ENCODE measurements at regions not wholly inside any gene's neighbourhood (a gene's known extent, or its start where the extent isn't known, plus 50 kb on each side); places are given as distances from the start of the nearest gene placed in this dataset.
"Not testable (repeated sequence)": the region's sequence is repeated elsewhere in the genome, so short reads cannot be mapped to it uniquely, and the experiment has no call there.

DNA sequence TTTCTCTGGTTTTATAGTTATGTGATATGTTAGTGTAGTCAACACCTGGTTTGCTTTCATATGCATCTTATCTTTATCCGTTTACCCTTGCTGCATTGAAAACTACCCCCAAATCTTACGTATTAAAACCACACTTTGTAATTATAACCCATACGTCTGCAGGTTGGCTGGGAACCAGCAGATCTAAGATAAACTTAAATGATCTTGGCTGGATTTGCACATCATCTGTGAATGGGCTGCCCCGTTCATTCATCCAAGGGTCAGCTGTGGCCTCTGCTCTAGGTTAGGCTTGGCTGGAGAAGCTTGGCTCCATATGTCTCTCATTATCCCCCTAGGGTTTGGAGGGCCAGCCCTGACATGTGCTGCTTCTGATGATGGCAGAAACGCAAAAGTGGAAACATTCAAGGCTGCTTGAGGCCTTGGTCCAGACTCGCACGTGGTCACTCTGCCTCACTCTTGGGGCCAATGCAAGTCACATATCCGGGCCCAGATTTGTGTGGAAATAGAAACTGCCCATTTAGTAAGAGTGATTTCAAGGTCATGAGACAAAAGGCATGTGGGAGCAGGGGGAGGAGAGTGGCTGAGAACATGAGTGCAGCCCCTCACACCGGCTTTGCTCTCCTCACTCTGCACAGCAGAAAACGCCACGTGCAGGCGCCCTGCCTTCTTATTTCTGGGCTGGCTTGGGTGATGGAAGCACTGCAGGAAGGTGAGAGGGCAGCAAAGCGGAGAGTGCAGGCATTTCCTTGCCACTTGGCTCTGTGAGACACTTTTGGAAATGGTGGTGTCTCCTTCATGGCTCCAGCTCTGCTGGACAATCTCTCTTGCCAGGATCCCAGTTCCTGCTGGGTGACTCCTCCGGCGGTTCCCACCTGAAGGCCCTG is 553.8 kb downstream of the GLRX3 start:
- no peak for DNase-seq (ENCODE audit: low read depth in 4 of 4, low spot score in 2 of 4)

DNA sequence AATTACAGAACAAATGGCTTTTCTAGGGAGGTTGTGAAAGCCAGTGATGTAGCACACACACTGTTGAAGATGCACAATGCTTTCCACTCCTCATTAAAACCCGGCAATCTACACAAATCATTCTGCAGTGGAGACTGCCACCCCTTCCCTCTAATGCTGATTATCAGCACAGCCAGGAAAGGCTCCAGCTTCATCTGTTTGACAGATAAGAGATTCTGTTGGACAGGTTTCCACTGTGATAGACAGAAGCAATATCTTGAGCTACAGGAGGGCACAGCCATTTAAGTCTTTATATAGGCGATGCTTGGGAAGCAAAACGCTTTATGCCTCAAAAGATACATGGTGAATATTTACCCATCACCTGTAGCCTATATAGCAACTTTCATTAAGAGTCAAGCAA is 555.6 kb downstream of the GLRX3 start:
- DNase-seq (ENCODE audit: low read depth in 4 of 4, low spot score in 2 of 4): no peak

DNA sequence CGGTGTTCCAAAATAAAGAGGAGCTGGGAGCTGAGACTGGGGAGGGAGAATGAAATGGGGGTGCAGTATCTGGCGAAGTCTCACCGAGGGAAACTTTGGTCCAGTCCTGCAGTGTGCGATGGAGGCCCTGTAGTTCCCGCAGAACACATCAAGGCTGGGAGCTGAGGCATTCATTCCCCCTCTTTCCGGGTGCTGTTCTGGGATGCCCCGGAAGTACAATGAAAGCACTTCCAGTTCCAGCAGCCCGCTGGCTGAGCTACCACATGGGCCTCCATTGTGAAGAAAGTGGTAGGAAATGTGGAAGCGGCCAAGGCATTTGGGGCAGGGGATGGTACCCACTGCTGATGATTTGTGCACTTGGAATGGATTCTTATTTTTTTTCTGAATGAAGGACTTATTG is 560.7 kb downstream of the GLRX3 start:
- DNase-seq (ENCODE audit: low read depth in 4 of 4, low spot score in 2 of 4): no peak

DNA sequence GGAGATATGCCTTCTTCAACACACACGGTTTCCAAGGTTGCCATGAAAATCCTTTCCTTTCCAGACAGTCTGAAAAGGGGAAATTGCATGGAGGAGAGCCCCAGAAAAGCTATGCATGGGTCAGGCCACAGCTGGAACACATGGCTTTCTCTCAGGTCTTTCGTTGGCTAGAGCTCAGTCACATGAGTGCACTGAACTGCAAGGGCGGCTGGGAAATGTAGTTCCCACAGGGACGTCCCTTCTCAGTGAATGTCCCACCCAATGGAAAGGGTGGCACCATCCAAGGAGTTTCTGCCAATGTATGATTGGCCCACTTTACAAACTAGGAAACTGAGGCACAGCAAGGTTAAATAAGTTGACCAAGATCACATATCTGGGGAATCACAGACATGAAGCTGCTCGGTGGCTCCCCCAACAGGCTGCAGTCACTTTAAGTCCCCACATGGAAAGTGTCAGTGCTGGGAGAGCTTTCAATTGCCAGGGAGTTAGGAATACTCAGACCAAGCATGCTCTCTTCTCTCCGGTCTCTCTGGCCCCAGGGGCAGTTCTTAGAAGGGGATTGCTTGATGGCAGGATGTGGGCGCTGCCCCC is 571.3 kb downstream of the GLRX3 start:
- no peak for DNase-seq (ENCODE audit: low read depth in 4 of 4, low spot score in 2 of 4)

DNA sequence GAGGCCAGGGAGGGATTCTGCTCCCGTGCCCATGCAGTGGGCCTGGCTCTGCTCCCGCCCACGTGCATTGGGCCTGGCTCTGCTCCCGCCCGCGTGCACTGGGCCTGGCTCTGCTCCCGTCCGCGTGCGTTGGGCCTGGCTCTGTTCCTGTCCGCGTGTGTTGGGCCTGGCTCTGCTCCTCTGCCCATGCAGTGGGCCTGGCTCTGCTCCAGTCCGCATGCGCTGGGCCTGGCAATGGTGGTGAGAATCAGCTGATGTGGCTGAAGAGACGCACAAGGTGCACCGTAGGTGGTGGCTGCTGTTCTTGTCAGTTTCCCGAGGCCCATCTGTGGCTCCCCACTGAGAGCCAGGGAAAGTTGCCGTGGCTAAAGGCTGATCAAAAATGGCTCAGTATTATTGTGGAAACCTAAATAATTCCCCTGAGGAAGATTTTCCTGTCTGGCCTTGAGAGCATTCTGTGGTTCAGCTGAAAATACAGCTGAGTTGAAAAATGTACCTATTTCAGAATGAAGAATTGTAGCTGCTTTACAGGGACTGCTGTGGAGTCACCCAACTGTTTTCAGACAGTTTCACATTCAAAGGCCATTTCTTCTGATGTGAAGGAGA is 572.4 kb downstream of the GLRX3 start:
- DNase-seq (ENCODE audit: low read depth in 4 of 4, low spot score in 2 of 4): no peak

DNA sequence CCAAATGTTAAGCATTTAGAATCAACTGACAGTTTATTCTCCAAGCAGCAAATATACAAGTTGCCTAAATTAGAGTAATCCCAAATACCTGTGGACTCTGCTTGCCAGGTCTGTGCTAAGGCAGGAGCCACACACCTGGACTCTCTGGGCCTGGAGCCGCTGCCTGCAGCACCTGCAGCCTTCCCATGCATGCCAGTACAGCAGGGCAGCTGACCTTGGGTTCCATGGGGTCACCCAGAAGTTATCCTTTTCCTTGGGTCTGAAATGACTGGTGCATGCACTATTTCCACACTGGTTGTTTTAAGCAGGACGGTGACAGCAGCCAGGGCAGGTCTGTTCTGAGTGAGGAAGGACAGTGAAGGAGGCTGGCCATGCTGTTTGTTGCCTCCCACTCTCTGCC is 573.2 kb downstream of the GLRX3 start:
- DNase-seq (ENCODE audit: low read depth in 4 of 4, low spot score in 2 of 4): no peak

DNA sequence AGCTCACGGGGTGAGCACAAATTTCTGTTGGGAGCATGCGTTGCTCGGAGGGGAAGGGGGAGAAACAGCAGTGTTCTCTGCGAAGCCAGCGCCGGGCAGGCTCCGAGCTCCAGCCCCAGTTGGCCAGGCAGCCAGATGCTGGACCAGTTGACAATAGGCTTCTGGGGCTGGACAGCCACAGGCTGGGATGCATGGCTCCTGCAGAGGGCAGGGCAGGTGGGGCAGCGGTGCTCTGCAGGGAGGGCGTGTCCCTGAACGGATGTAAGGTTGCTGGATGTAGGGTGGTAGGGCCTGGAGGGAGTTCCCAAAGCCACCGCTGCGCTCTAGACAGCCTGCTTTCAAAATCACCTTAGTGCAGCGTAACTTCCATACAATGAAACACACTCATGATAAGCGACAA is 574.9 kb downstream of the GLRX3 start:
- no peak for DNase-seq (ENCODE audit: low read depth in 4 of 4, low spot score in 2 of 4)

DNA sequence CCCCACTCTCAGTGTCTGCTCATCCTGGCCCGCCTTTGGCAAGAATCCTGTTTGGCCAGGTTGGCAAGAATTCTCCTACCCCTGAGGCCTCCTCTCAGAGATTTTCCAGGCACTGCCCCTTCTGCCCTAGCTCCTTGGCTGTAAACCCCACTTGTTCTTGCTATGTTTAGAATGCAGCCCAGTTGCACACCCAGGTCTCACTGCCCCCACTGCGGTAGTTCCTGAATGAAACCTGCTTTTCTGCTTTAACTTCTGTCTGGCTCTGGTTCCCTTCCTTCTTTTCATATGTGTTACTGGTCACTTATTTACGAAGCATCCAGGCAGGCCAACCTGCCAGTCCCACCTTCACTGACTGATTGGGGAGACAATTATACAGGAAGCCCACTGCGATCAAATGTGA is 576.9 kb downstream of the GLRX3 start:
- DNase-seq (ENCODE audit: low read depth in 4 of 4, low spot score in 2 of 4): no peak

DNA sequence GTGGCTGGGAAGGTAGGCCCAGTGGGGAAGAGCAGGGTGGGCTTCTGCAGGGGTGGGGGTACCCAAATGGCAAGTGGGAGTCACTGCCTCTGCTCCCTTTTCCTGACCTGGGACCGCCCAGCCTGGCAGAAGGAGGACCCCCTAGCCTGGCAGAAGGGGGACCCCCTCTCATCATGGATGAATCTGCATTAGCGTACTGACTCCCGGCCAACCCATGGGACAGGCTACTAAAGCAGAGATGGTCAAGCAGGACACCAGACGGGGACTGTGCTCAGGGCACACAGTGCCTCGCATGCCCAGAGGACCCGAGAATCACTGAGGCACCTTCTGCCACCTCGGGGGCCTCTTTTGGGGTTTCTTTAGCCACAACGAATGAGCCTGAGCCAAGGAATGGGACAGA is 577.5 kb downstream of the GLRX3 start:
- no peak for DNase-seq (ENCODE audit: low read depth in 4 of 4, low spot score in 2 of 4)

DNA sequence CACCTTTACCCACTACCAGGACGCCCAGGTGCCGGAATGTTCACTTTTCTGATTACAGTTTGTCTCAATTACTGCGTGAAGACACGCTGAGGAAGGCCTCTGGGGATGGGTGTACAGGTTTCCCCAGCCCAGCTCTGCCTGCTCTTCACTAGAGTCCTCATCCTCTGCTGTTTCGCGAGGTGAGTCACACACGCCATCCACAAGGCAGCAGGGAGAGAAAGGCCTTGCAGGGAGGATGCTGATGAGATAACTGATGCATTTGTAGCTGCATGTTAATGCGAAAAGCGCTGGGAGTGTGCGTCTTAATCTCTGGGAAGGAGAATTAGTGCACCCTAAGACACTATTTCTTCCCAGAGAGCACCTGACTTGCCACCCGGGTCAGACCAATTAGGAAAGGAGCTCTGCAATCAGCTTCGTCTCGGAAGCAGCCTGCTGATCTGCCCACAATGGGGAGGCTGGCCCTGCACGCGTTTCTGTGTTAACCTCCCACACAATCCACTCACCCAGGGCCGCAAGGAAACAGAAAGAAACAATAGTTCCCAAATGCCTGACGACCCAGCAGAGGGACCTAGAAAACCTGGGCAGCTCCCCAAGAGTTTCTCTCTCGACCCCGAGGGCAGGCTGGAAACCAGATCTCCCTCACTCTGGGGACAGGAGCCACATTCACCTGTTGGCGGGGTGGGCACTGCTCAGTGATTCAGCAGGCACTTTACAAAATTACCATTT is 578.7 kb downstream of the GLRX3 start:
- DNase-seq (ENCODE audit: low read depth in 4 of 4, low spot score in 2 of 4): no peak

DNA sequence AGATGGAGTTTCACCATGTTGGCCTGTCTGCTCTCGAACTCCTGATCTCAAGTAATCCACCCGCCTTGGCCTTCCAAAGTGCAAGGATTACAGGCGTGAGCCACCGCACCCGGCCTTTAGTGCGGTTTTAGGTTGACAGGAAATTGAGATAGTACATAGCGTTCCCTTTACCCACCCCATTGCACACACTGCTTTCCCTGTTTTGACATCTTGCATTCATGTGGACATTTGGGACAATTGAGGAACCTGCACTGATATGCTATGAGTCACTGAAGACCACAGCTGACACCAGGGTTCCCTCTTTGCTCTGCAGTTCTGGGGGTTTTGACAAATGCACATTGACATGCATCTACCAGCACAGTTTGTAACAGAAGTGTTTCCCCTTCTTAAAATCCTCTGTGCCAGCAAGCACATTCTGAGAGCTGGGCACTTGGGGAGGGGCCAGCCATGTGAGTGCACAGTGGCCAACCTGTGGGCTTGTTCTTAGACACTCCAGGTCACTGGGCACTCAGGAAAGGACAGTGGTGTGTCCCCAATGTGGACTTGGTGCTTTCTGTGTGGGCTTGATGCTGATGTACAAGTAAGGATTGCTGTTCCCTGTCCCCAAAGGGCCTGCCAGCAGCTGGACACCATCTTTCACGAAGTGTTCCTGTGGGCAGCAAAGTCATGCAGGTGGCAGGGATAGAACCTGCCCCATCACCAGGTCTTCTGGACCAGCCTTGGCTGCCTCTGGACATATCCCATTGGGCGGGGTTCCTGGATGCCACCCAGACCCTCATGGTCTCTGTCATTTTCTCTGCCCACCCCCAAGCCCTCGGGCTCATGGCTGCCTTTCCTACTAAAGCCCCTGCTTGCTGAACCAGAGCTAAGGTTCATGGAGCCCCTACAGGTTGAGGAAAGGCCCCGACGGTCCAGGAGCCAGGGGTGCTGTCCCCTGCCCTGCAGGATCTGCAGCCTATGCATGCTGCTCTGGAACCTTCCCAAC is 579.8 kb downstream of the GLRX3 start:
- DNase-seq (ENCODE audit: low read depth in 4 of 4, low spot score in 2 of 4): no peak

DNA sequence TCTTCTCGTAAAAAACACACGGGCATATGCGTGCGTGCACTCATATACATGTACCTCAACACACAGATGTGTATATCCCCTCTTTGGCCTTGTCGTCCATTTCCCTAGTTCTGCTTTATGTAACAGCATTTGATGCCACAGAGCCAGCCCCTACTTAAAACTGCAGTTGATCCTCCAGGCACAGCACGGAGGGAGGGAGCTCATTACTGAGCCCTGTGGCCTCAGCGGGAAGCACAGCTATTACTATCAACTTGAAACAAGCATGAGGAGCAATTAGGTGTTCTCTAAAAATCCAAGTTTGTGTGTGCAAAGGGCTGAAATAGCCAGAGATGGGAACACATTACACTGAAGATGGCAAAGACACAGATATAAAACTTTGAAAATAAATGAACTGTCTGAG is 580.9 kb downstream of the GLRX3 start:
- no peak for DNase-seq (ENCODE audit: low read depth in 4 of 4, low spot score in 2 of 4)

DNA sequence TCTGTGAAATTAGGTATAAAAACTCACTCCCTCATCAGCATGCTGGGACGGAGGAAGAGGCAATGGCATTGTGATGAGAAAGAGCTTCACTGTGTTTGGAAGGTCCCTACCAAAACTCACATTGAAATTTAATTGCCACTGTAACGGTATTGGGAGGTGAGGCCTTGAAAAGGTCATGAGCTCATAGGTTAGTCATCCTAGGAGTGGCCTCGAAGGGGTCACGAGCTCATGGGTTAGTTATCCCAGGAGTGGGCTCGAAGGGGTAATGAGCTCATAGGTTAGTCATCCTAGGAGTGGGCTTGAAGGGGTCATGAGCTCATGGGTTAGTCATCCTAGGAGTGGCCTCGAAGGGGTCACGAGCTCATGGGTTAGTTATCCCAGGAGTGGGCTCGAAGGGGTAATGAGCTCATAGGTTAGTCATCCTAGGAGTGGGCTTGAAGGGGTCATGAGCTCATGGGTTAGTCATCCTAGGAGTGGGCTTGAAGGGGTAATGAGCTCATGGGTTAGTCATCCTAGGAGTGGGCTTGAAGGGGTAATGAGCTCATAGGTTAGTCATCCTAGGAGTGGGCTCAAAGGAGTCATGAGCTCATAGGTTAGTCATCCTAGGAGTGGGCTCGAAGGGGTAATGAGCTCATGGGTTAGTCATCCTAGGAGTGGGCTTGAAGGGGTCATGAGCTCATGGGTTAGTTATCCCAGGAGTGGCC is 582.7 kb downstream of the GLRX3 start:
- not testable (repeated sequence) for DNase-seq (ENCODE audit: low read depth in 4 of 4, low spot score in 2 of 4)

DNA sequence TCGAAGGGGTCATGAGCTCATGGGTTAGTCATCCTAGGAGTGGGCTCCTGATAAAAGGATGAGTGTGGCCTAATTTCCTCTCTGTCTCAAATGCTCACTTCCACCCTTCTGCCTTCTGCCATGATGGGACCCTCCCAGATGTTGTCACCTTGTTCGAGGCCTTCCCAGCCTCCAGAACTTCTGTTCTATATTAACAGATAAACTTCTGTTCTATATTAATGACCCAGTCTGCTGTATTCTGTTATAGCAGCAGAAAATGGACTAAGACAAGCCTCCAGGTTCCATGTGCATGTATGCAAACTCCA is 583.2 kb downstream of the GLRX3 start:
- DNase-seq (ENCODE audit: low read depth in 4 of 4, low spot score in 2 of 4): no peak

DNA sequence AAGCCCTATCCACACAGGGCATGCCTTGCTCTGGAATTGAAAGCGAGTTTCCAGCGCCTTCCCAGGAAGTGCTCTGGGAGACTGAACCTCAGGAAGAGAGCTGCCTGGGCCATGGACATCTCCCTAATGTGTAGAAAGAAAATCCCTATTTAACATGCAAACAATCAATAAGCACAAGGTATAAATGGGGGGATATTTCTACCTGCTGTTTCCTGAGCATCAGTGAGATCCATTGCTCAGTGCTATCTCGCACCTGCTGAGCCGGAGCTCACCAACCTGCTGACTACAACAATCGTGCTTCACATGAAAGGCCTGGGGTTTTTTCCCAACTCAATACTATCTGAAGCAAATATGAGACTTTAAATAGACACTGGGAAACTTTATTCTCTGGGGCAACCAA is 584.0 kb downstream of the GLRX3 start:
- no peak for DNase-seq (ENCODE audit: low read depth in 4 of 4, low spot score in 2 of 4)

DNA sequence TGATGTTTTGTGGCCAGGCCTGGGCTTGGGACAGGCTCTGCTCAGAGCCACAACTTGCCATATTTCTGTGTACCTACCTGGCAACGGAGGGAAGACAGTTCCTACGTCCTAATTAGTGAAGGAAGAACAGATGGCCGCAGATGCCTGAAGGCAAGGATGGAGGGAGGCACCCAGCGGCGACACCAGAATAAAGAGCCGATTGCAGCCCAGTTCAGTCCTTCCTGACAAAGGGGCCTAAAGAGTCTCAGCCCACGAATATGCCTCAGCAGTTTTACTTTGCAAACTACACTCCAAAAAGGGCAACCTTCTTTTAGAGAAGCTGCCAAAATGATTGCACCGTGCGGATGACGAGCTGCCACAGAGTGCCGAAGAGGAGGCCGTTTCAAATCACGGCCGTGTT is 585.8 kb downstream of the GLRX3 start:
- no peak for DNase-seq (ENCODE audit: low read depth in 4 of 4, low spot score in 2 of 4)

DNA sequence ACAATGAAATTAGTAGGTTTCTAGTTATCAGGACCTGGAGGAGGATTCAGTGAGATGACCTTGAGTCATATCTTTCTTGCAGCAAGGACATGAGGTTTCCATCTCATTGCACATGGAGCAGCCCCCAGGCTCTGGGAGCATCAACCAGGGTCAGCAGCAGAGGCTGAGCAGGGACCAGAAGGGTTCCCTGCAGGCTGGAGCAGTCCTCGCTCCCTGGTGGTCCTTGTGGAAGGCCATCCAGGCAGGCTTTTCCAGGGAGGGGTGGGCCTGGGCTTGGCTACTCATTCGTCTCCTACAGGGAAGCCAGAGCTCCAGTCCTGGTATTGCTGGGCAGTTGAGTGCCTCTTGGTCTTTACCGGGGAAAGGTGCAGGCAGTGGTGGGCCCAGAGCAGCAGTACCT is 587.5 kb downstream of the GLRX3 start:
- DNase-seq (ENCODE audit: low read depth in 4 of 4, low spot score in 2 of 4): no peak

DNA sequence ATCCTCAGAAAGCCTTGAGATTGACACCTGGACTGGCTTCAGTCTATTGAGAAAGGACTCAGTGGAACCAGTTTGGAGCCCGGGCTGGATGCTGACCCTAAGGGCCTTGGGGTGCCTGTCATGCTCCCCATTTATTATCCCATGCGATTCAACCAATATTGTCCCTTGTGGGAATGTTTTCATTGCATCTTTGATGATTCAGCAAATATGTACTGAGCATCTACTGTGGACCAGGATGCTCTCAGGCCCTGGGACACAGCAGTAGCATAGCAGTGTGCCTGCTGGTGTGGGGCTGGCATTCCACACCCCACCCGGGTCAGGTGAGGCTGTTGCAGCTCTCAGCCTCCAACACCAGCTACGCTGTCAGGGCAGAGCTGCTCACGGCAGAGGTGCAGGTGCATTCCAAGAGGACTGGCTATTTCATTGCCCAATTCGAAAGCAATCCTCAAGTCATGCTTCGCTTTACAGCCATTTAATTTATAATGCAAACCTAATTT is 586.0 kb downstream of the TCERG1L start:
- DNase-seq (ENCODE audit: low read depth in 4 of 4, low spot score in 2 of 4): no peak

DNA sequence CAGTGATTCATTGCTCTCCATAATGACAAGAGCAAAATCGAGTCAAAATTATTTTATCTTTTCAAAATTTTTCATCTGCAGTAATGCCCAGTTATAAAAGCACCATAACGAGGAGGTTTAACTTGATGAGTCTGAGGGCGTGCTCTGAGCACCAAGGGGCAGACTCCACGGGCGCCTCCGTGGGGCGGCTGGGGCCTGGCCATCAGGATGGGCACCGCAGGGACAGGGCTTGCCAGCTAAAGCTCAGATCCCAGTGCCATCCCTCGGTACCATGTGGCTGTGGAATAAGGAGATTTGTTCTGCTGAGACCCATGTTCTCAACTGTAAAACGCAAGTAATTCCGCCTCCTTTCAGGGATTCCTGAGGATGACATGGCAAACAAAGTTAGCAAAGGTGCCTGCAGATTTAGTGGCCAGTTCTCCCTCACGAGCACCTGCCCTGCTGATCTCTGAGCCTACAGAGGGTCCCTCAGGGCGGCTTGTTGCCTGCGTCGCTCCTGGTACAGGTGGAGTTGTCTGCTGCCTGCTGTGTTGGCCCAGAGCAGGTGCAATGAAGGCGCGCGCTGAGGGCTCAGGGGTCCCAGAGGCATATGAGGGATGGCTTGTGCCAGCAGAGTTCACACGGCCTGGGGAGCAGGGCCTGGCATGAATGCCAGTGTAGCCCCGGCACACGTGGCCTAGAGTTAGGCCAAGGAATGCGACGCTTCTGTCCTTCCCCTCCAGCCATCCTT is 584.4 kb downstream of the TCERG1L start:
- DNase-seq (ENCODE audit: low read depth in 4 of 4, low spot score in 2 of 4): no peak

All from left renal cortex interstitium (tissue), 4 donors.